ENCODE measurements at regions not wholly inside any gene's neighbourhood (a gene's known extent, or its start where the extent isn't known, plus 50 kb on each side); places are given as distances from the start of the nearest gene placed in this dataset.

GRCh38 chr15:39204031-39204430 lies 376.8 kb upstream of the THBS1 start:
- Histone ChIP-seq H3K4me2 (ENCODE audit: low read length) (no peak overlapping the region), H3F3A (ENCODE audit: insufficient read depth, low read length) (no peaks in the 10 kb centered on the region), H3K9ac (ENCODE audit: low read length) (no peak overlapping the region), H3K36me3 (ENCODE audit: insufficient read depth, low read length) (no peaks in the 10 kb centered on the region), H3K9me2 (ENCODE audit: low read depth, low read length) (no peaks in the 10 kb centered on the region), H3K27me3 (ENCODE audit: insufficient read depth, low read length) (no peaks in the 10 kb centered on the region), H3K9me3 (ENCODE audit: low read length) (no peaks in the 10 kb centered on the region), H3K4me1 (ENCODE audit: insufficient read depth, low read length, severe bottlenecking) (no peaks in the 10 kb centered on the region), H2AFZ (ENCODE audit: low read length) (no peak overlapping the region), H3K79me2 (ENCODE audit: insufficient read depth, low read length) (no peaks in the 10 kb centered on the region), H3K27ac (ENCODE audit: low read depth, low read length, poor library complexity, severe bottlenecking) (no peak overlapping the region), H4K20me1 (ENCODE audit: insufficient read depth, low read length) (no peaks in the 10 kb centered on the region), H3K4me3 (ENCODE audit: low read depth, low read length, poor library complexity, severe bottlenecking) (no peak overlapping the region)
- TF ChIP-seq EZH2 (IDR thresholded peaks at IDR 0.05; ENCODE audit: borderline replicate concordance, low read length), result no peak
- TF ChIP-seq CTCF (IDR thresholded peaks at IDR 0.05; ENCODE audit: low read length), result no peak

- TF ChIP-seq CTCF (IDR thresholded peaks at IDR 0.05; ENCODE audit: low read length) (no peak), EZH2 (IDR thresholded peaks at IDR 0.05; ENCODE audit: borderline replicate concordance, low read length) (no peak)
- no peak overlapping the region for H2AFZ ChIP-seq (ENCODE audit: low read length)
- H3K4me1 ChIP-seq (ENCODE audit: insufficient read depth, low read length, severe bottlenecking), result no peaks in the 10 kb centered on the region
- H3K9me2 ChIP-seq (ENCODE audit: low read depth, low read length), result no peaks in the 10 kb centered on the region
- no peaks in the 10 kb centered on the region for H3K27me3 ChIP-seq (ENCODE audit: insufficient read depth, low read length)
- no peaks in the 10 kb centered on the region for H3K9me3 ChIP-seq (ENCODE audit: low read length)
- no peak overlapping the region for H3K4me3 ChIP-seq (ENCODE audit: low read depth, low read length, poor library complexity, severe bottlenecking)
- no peaks in the 10 kb centered on the region for H3K79me2 ChIP-seq (ENCODE audit: insufficient read depth, low read length)
- no peak overlapping the region for H3K27ac ChIP-seq (ENCODE audit: low read depth, low read length, poor library complexity, severe bottlenecking)
- H3K4me2 ChIP-seq (ENCODE audit: low read length), result no peak overlapping the region
- H3F3A ChIP-seq (ENCODE audit: insufficient read depth, low read length), result no peaks in the 10 kb centered on the region
- H3K9ac ChIP-seq (ENCODE audit: low read length), result no peak overlapping the region
- no peaks in the 10 kb centered on the region for H4K20me1 ChIP-seq (ENCODE audit: insufficient read depth, low read length)
- H3K36me3 ChIP-seq (ENCODE audit: insufficient read depth, low read length), result no peaks in the 10 kb centered on the region
Measured at GRCh38 chr15:39205081-39205480, 375.8 kb upstream of the THBS1 start.

GRCh38 chr15:39205506-39206371 lies 375.1 kb upstream of the THBS1 start:
- no peaks in the 10 kb centered on the region for H3K27me3 ChIP-seq (ENCODE audit: insufficient read depth, low read length)
- H3K9ac ChIP-seq (ENCODE audit: low read length), result no peak overlapping the region
- no peak overlapping the region for H2AFZ ChIP-seq (ENCODE audit: low read length)
- H3K4me1 ChIP-seq (ENCODE audit: insufficient read depth, low read length, severe bottlenecking), result no peaks in the 10 kb centered on the region
- H3K27ac ChIP-seq (ENCODE audit: low read depth, low read length, poor library complexity, severe bottlenecking), result no peak overlapping the region
- no peaks in the 10 kb centered on the region for H3F3A ChIP-seq (ENCODE audit: insufficient read depth, low read length)
- H3K9me3 ChIP-seq (ENCODE audit: low read length), result no peaks in the 10 kb centered on the region
- H3K4me2 ChIP-seq (ENCODE audit: low read length), result no peak overlapping the region
- no peaks in the 10 kb centered on the region for H4K20me1 ChIP-seq (ENCODE audit: insufficient read depth, low read length)
- H3K79me2 ChIP-seq (ENCODE audit: insufficient read depth, low read length), result no peaks in the 10 kb centered on the region
- H3K9me2 ChIP-seq (ENCODE audit: low read depth, low read length), result no peaks in the 10 kb centered on the region
- no peaks in the 10 kb centered on the region for H3K36me3 ChIP-seq (ENCODE audit: insufficient read depth, low read length)
- no peak for TF ChIP-seq EZH2 (IDR thresholded peaks at IDR 0.05; ENCODE audit: borderline replicate concordance, low read length)
- no peak for TF ChIP-seq CTCF (IDR thresholded peaks at IDR 0.05; ENCODE audit: low read length)
- no peak overlapping the region for H3K4me3 ChIP-seq (ENCODE audit: low read depth, low read length, poor library complexity, severe bottlenecking)
